Ishikawa (cell line): ENCODE measurements at regions not wholly inside any gene's neighbourhood (a gene's known extent, or its start where the extent isn't known, plus 50 kb on each side); places are given as distances from the start of the nearest gene placed in this dataset.

Experiments used
- CEBPB ChIP-seq: IDR thresholded peaks from 2 replicates; pipeline ENCODE4 v1.6.1; 2012
- CREB1 ChIP-seq: IDR thresholded peaks from 2 replicates; pipeline ENCODE4 v1.6.1; 2012; ENCODE audit warnings: low read depth
- EGR1 ChIP-seq: IDR thresholded peaks from 2 replicates; pipeline ENCODE4 v1.6.1; 2012
- EP300 ChIP-seq: IDR thresholded peaks from 2 replicates; pipeline ENCODE4 v1.6.1; 2012; ENCODE audit warnings: borderline replicate concordance
- FOXM1 ChIP-seq: IDR thresholded peaks from 2 replicates; pipeline ENCODE4 v1.6.1; 2012; ENCODE audit warnings: low read depth, borderline replicate concordance
- NFIC ChIP-seq: IDR thresholded peaks from 2 replicates; pipeline ENCODE4 v1.6.1; 2012
- RAD21 ChIP-seq: IDR thresholded peaks from 2 replicates; pipeline ENCODE4 v1.6.1; 2012; ENCODE audit warnings: low read depth
- TAF1 ChIP-seq: IDR thresholded peaks from 2 replicates; pipeline ENCODE4 v1.6.1; 2012; ENCODE audit warnings: low read depth, mild to moderate bottlenecking
- TCF12 ChIP-seq: IDR thresholded peaks from 2 replicates; pipeline ENCODE4 v1.6.1; 2012; ENCODE audit warnings: low read depth
- YY1 ChIP-seq: IDR thresholded peaks from 2 replicates; pipeline ENCODE4 v1.6.1; 2012; ENCODE audit warnings: low read depth
- ZBTB7A ChIP-seq: IDR thresholded peaks from 2 replicates; pipeline ENCODE4 v1.6.1; 2012; ENCODE audit warnings: low read depth
- TF ChIP-seq, protein P1 (sequence below): IDR thresholded peaks from 2 replicates; pipeline ENCODE4 v1.6.1; 2012; ENCODE audit warnings: low read depth, mild to moderate bottlenecking
- TF ChIP-seq, protein P2 (sequence below): IDR thresholded peaks from 2 replicates; pipeline ENCODE4 v1.6.1; 2012

GRCh38 chr6:115551527-115551926 is 509.2 kb downstream of the FRK start:
- no peak for TF ChIP-seq CREB1
- no peak for TF ChIP-seq EP300
- no peak for TF ChIP-seq TCF12
- TF ChIP-seq RAD21, result no peak
- no peak for TF ChIP-seq EGR1
- no peak for TF ChIP-seq CEBPB
- no peak for TF ChIP-seq ZBTB7A
- no peak for TF ChIP-seq TAF1
- TF ChIP-seq, protein P1, sequence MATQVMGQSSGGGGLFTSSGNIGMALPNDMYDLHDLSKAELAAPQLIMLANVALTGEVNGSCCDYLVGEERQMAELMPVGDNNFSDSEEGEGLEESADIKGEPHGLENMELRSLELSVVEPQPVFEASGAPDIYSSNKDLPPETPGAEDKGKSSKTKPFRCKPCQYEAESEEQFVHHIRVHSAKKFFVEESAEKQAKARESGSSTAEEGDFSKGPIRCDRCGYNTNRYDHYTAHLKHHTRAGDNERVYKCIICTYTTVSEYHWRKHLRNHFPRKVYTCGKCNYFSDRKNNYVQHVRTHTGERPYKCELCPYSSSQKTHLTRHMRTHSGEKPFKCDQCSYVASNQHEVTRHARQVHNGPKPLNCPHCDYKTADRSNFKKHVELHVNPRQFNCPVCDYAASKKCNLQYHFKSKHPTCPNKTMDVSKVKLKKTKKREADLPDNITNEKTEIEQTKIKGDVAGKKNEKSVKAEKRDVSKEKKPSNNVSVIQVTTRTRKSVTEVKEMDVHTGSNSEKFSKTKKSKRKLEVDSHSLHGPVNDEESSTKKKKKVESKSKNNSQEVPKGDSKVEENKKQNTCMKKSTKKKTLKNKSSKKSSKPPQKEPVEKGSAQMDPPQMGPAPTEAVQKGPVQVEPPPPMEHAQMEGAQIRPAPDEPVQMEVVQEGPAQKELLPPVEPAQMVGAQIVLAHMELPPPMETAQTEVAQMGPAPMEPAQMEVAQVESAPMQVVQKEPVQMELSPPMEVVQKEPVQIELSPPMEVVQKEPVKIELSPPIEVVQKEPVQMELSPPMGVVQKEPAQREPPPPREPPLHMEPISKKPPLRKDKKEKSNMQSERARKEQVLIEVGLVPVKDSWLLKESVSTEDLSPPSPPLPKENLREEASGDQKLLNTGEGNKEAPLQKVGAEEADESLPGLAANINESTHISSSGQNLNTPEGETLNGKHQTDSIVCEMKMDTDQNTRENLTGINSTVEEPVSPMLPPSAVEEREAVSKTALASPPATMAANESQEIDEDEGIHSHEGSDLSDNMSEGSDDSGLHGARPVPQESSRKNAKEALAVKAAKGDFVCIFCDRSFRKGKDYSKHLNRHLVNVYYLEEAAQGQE, result no peak
- TF ChIP-seq, protein P2, sequence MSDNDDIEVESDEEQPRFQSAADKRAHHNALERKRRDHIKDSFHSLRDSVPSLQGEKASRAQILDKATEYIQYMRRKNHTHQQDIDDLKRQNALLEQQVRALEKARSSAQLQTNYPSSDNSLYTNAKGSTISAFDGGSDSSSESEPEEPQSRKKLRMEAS, result no peak
- no peak for TF ChIP-seq YY1
- no peak for TF ChIP-seq NFIC
- no peak for TF ChIP-seq FOXM1
